ENCODE measurements at regions not wholly inside any gene's neighbourhood (a gene's known extent, or its start where the extent isn't known, plus 50 kb on each side); places are given as distances from the start of the nearest gene placed in this dataset.

DNA sequence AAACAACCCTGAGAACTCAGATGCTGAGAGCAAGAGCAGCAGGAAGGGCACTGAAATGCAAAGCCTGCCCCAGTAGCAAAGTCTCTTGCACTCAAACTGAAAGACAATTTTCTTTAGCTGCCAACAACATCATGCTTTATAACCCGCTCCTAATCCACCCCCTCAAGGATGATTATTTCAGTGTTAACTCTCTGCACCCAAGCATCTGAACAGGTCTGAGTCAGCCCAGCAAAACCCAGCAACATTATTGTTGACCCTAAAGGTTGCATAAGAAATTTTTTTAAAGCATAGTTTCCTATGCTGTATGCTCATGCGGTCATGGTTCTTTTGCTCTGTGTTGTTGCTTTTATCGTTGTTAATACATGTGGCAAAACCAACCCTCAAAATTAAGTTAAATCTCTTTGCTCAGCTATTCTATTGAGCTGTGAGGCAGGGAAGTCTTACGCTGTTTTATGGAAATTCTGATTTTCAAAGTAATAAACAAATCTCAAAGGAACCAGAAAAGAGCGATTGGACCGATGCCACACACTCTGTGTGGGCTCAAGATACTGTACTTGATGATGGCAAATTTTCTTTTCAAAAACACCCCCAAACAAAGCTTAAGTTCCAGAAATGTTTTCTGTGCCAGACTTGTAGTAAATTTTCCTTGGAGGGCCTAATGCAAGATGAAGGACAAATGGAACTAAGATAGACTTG is 440.6 kb upstream of the MPDZ start:
- Histone ChIP-seq H4K8ac (replicated peaks; ENCODE audit: insufficient read length, low read depth, low read length) (no peak overlapping the region), H3K23me2 (ENCODE audit: insufficient read length, low read depth, low read length, poor library complexity, severe bottlenecking) (no peaks in the 10 kb centered on the region), H2BK15ac (ENCODE audit: low read depth, low read length) (no peak overlapping the region), H2AFZ (ENCODE audit: low read length) (no peak overlapping the region), H3T11ph (ENCODE audit: low read length) (no peak overlapping the region), H3K18ac (ENCODE audit: insufficient read length, low read depth, low read length) (no peak overlapping the region), H2AK5ac (ENCODE audit: insufficient read length, low read length) (no peak overlapping the region), H4K91ac (ENCODE audit: insufficient read length, low read depth, low read length) (no peak overlapping the region), H4K5ac (ENCODE audit: insufficient read length, low read depth, low read length) (no peak overlapping the region), H3K9me3 (ENCODE audit: control insufficient read depth, low read depth, low read length) (no peaks in the 10 kb centered on the region), H3K4ac (ENCODE audit: low read depth, low read length) (no peak overlapping the region), H3K27ac (ENCODE audit: insufficient read length, low read depth, low read length) (no peak overlapping the region), H3K79me2 (ENCODE audit: insufficient read depth, low read length) (no peaks in the 10 kb centered on the region), H3K9ac (ENCODE audit: extremely low read depth, insufficient read length, low read length) (no peak overlapping the region), H3K14ac (ENCODE audit: insufficient read depth, low read length) (no peak overlapping the region), H2BK20ac (ENCODE audit: low read depth, low read length, poor library complexity, severe bottlenecking) (no peak overlapping the region), H3K4me2 (ENCODE audit: insufficient read depth, insufficient read length, low read length) (no peak overlapping the region), H3K23ac (ENCODE audit: insufficient read length, low read depth, low read length) (no peak overlapping the region), H2BK120ac (ENCODE audit: low read depth, low read length, poor library complexity, severe bottlenecking) (no peak overlapping the region), H3K79me1 (ENCODE audit: insufficient read depth, low read depth, low read length, poor library complexity, severe bottlenecking) (no peaks in the 10 kb centered on the region), H3K56ac (ENCODE audit: insufficient read length, low read depth, low read length) (no peak overlapping the region), H2BK5ac (ENCODE audit: insufficient read length, low read length) (no peak overlapping the region), H3K4me1 (ENCODE audit: insufficient read depth, low read length) (peaks cover 3% of the 10 kb centered on the region), H4K20me1 (ENCODE audit: control insufficient read depth, insufficient read depth, insufficient read length) (no peaks in the 10 kb centered on the region), H2BK12ac (ENCODE audit: insufficient read length, low read depth, low read length) (no peak overlapping the region), H3K27me3 (ENCODE audit: insufficient read depth, low read length) (no peaks in the 10 kb centered on the region)
- no CpG with 5 or more reads among the region's 6 CpGs for WGBS (ENCODE audit: extremely low coverage, insufficient read length, low lambda C conversion rate)
- H3K4me1 Mint-ChIP-seq: peaks cover 25 to 32% of the 10 kb centered on the region in 2 experiments
- 0 out of 5 replicates have a peak, but pooled peaks cover 0 to 3% of the 10 kb centered on the region in 2 experiments for H3K9me3 Mint-ChIP-seq
- H3K27me3 Mint-ChIP-seq (ENCODE audit: low read depth): no peaks in the 10 kb centered on the region
- H3K4me3 Mint-ChIP-seq: no peak overlapping the region
- H3K36me3 Mint-ChIP-seq (ENCODE audit: insufficient read depth in 1 of 3, low read depth in 3 of 3): no peaks in the 10 kb centered on the region
- DNase-seq: no peak
- TF ChIP-seq, protein P1, sequence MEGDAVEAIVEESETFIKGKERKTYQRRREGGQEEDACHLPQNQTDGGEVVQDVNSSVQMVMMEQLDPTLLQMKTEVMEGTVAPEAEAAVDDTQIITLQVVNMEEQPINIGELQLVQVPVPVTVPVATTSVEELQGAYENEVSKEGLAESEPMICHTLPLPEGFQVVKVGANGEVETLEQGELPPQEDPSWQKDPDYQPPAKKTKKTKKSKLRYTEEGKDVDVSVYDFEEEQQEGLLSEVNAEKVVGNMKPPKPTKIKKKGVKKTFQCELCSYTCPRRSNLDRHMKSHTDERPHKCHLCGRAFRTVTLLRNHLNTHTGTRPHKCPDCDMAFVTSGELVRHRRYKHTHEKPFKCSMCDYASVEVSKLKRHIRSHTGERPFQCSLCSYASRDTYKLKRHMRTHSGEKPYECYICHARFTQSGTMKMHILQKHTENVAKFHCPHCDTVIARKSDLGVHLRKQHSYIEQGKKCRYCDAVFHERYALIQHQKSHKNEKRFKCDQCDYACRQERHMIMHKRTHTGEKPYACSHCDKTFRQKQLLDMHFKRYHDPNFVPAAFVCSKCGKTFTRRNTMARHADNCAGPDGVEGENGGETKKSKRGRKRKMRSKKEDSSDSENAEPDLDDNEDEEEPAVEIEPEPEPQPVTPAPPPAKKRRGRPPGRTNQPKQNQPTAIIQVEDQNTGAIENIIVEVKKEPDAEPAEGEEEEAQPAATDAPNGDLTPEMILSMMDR (conservative IDR thresholded peaks at IDR 0.05): no peak
- H3K27ac Mint-ChIP-seq: peak overlapping the region in 1 of 3 experiments; percentile 12; a peak in 1 of 7 replicates
